ENCODE measurements at regions not wholly inside any gene's neighbourhood (a gene's known extent, or its start where the extent isn't known, plus 50 kb on each side); places are given as distances from the start of the nearest gene placed in this dataset.

- no peaks in the 10 kb centered on the region for H3K36me3 ChIP-seq
- TF ChIP-seq Cebpa-rat (IDR thresholded peaks at IDR 0.05) = no peak
- H4K20me1 ChIP-seq = no peaks in the 10 kb centered on the region
- H3K4me3 ChIP-seq = no peak overlapping the region
- H3K27ac ChIP-seq = no peak overlapping the region
- H3K27me3 ChIP-seq = peaks cover 24% of the 10 kb centered on the region
- H3K9ac ChIP-seq = no peak overlapping the region
- no peak overlapping the region for H3K4me2 ChIP-seq
- no peaks in the 10 kb centered on the region for H3K9me3 ChIP-seq
- peaks cover 8% of the 10 kb centered on the region for H3K4me1 ChIP-seq
Observed at GRCh38 chr16:86831366-86831765, 253.0 kb downstream of the FOXL1 start.

- H3K27me3 ChIP-seq = peaks cover 6% of the 10 kb centered on the region
- no peaks in the 10 kb centered on the region for H3K9me3 ChIP-seq
- no peaks in the 10 kb centered on the region for H3K4me1 ChIP-seq
- H3K4me3 ChIP-seq = no peak overlapping the region
- TF ChIP-seq Cebpa-rat (IDR thresholded peaks at IDR 0.05) = no peak
- H3K27ac ChIP-seq = no peak overlapping the region
- H3K4me2 ChIP-seq = no peak overlapping the region
- H4K20me1 ChIP-seq = no peaks in the 10 kb centered on the region
- H3K36me3 ChIP-seq = no peaks in the 10 kb centered on the region
- no peak overlapping the region for H3K9ac ChIP-seq
Observed at GRCh38 chr16:86833136-86833535, 254.8 kb downstream of the FOXL1 start.

GRCh38 chr16:86834451-86835035 lies 256.2 kb downstream of the FOXL1 start:
- H3K4me2 ChIP-seq = no peak overlapping the region
- no peaks in the 10 kb centered on the region for H3K4me1 ChIP-seq
- H4K20me1 ChIP-seq = no peaks in the 10 kb centered on the region
- no peaks in the 10 kb centered on the region for H3K36me3 ChIP-seq
- peaks cover 5% of the 10 kb centered on the region; the same call in 1 of the 2 replicates for H3K9me3 ChIP-seq
- no peak overlapping the region for H3K9ac ChIP-seq
- TF ChIP-seq Cebpa-rat (IDR thresholded peaks at IDR 0.05) = no peak
- H3K27me3 ChIP-seq = no peaks in the 10 kb centered on the region
- H3K27ac ChIP-seq = no peak overlapping the region
- H3K4me3 ChIP-seq = no peak overlapping the region

- no peaks in the 10 kb centered on the region for H3K27me3 ChIP-seq
- H3K4me1 ChIP-seq = no peaks in the 10 kb centered on the region
- no peak overlapping the region for H3K4me3 ChIP-seq
- H3K4me2 ChIP-seq = no peak overlapping the region
- H3K9me3 ChIP-seq = peaks cover 5% of the 10 kb centered on the region; the same call in 1 of the 2 replicates
- H3K27ac ChIP-seq = no peak overlapping the region
- no peaks in the 10 kb centered on the region for H3K36me3 ChIP-seq
- no peak overlapping the region for H3K9ac ChIP-seq
- no peaks in the 10 kb centered on the region for H4K20me1 ChIP-seq
- TF ChIP-seq Cebpa-rat (IDR thresholded peaks at IDR 0.05) = no peak
Observed at GRCh38 chr16:86835982-86836381, 257.6 kb downstream of the FOXL1 start.

GRCh38 chr16:86836503-86837129 lies 258.3 kb downstream of the FOXL1 start:
- Histone ChIP-seq H3K4me2 (no peak overlapping the region), H3K9ac (no peak overlapping the region)

GRCh38 chr16:86843812-86844211 lies 265.5 kb downstream of the FOXL1 start:
- no peak overlapping the region for H3K27ac ChIP-seq
- no peaks in the 10 kb centered on the region for H3K27me3 ChIP-seq
- no peaks in the 10 kb centered on the region for H3K9me3 ChIP-seq
- no peak overlapping the region for H3K4me3 ChIP-seq
- H3K4me2 ChIP-seq = no peak overlapping the region
- H3K36me3 ChIP-seq = no peaks in the 10 kb centered on the region
- H3K9ac ChIP-seq = no peak overlapping the region
- TF ChIP-seq Cebpa-rat (IDR thresholded peaks at IDR 0.05) = no peak
- H3K4me1 ChIP-seq = no peaks in the 10 kb centered on the region
- no peaks in the 10 kb centered on the region for H4K20me1 ChIP-seq

More at GRCh38 chr16:86836503-86837129, 258.3 kb downstream of the FOXL1 start:
- TF ChIP-seq Cebpa-rat (IDR thresholded peaks at IDR 0.05) = no peak
- H3K27me3 ChIP-seq = no peaks in the 10 kb centered on the region
- peaks cover 5% of the 10 kb centered on the region; the same call in 1 of the 2 replicates for H3K9me3 ChIP-seq
- no peak overlapping the region for H3K27ac ChIP-seq
- no peaks in the 10 kb centered on the region for H3K36me3 ChIP-seq
- H4K20me1 ChIP-seq = no peaks in the 10 kb centered on the region
- no peaks in the 10 kb centered on the region for H3K4me1 ChIP-seq
- H3K4me3 ChIP-seq = no peak overlapping the region

GRCh38 chr16:86844695-86845094 lies 266.3 kb downstream of the FOXL1 start:
- Histone ChIP-seq H3K27me3 (no peaks in the 10 kb centered on the region), H4K20me1 (no peaks in the 10 kb centered on the region), H3K27ac (no peak overlapping the region), H3K36me3 (no peaks in the 10 kb centered on the region), H3K4me2 (no peak overlapping the region), H3K9me3 (no peaks in the 10 kb centered on the region), H3K4me1 (no peaks in the 10 kb centered on the region), H3K4me3 (no peak overlapping the region), H3K9ac (no peak overlapping the region)
- TF ChIP-seq Cebpa-rat (IDR thresholded peaks at IDR 0.05) = no peak

- Histone ChIP-seq H3K27ac (no peak overlapping the region), H3K9ac (no peak overlapping the region), H3K4me3 (no peak overlapping the region), H4K20me1 (no peaks in the 10 kb centered on the region), H3K4me2 (no peak overlapping the region), H3K27me3 (no peaks in the 10 kb centered on the region), H3K36me3 (no peaks in the 10 kb centered on the region), H3K4me1 (no peaks in the 10 kb centered on the region), H3K9me3 (no peaks in the 10 kb centered on the region)
- TF ChIP-seq Cebpa-rat (IDR thresholded peaks at IDR 0.05) = no peak
Observed at GRCh38 chr16:86846136-86846535, 267.8 kb downstream of the FOXL1 start.

GRCh38 chr16:86848821-86849220 lies 270.5 kb downstream of the FOXL1 start:
- TF ChIP-seq Cebpa-rat (IDR thresholded peaks at IDR 0.05) = no peak
- no peak overlapping the region for H3K27ac ChIP-seq

GRCh38 chr16:86850670-86851069 lies 272.3 kb downstream of the FOXL1 start:
- Histone ChIP-seq H3K9ac (no peak overlapping the region), H4K20me1 (no peaks in the 10 kb centered on the region), H3K27me3 (no peaks in the 10 kb centered on the region), H3K4me1 (no peaks in the 10 kb centered on the region), H3K36me3 (no peaks in the 10 kb centered on the region), H3K9me3 (no peaks in the 10 kb centered on the region), H3K4me3 (no peak overlapping the region), H3K27ac (no peak overlapping the region), H3K4me2 (no peak overlapping the region)
- TF ChIP-seq Cebpa-rat (IDR thresholded peaks at IDR 0.05) = no peak

More at GRCh38 chr16:86848821-86849220, 270.5 kb downstream of the FOXL1 start:
- no peaks in the 10 kb centered on the region for H3K4me1 ChIP-seq
- H3K9me3 ChIP-seq = no peaks in the 10 kb centered on the region
- H3K27me3 ChIP-seq = no peaks in the 10 kb centered on the region
- no peak overlapping the region for H3K4me3 ChIP-seq
- no peak overlapping the region for H3K9ac ChIP-seq
- H4K20me1 ChIP-seq = no peaks in the 10 kb centered on the region
- H3K4me2 ChIP-seq = no peak overlapping the region
- no peaks in the 10 kb centered on the region for H3K36me3 ChIP-seq

Measured in BLaER1 (cell line).